ENCODE measurements at regions not wholly inside any gene's neighbourhood (a gene's known extent, or its start where the extent isn't known, plus 50 kb on each side); places are given as distances from the start of the nearest gene placed in this dataset.
"Not testable (repeated sequence)": the region's sequence is repeated elsewhere in the genome, so short reads cannot be mapped to it uniquely, and the experiment has no call there.

GRCh38 chr11:92046103-92046502 is 178.5 kb upstream of the FAT3 start:
- DNase-seq (ENCODE audit: low read depth in 4 of 4, low spot score in 2 of 4), result no peak

GRCh38 chr11:92045301-92045700 is 179.3 kb upstream of the FAT3 start:
- no peak for DNase-seq (ENCODE audit: low read depth in 4 of 4, low spot score in 2 of 4)

- DNase-seq (ENCODE audit: low read depth in 4 of 4, low spot score in 2 of 4), result no peak
These were observed 189.1 kb upstream of the FAT3 start for GRCh38 chr11:92035488-92035887.

- DNase-seq (ENCODE audit: low read depth in 4 of 4, low spot score in 2 of 4), result not testable (repeated sequence)
These were observed 197.5 kb upstream of the FAT3 start for GRCh38 chr11:92027136-92027535.

- no peak for DNase-seq (ENCODE audit: low read depth in 4 of 4, low spot score in 2 of 4)
These were observed 198.0 kb upstream of the FAT3 start for GRCh38 chr11:92026664-92027063.

GRCh38 chr11:92024788-92025187 is 199.8 kb upstream of the FAT3 start:
- no peak for DNase-seq (ENCODE audit: low read depth in 4 of 4, low spot score in 2 of 4)

GRCh38 chr11:92022499-92022898 is 202.1 kb upstream of the FAT3 start:
- DNase-seq (ENCODE audit: low read depth in 4 of 4, low spot score in 2 of 4), result no peak

- DNase-seq (ENCODE audit: low read depth in 4 of 4, low spot score in 2 of 4), result no peak
These were observed 206.3 kb upstream of the FAT3 start for GRCh38 chr11:92018332-92018731.

GRCh38 chr11:92008249-92008648 is 216.4 kb upstream of the FAT3 start:
- no peak for DNase-seq (ENCODE audit: low read depth in 4 of 4, low spot score in 2 of 4)

GRCh38 chr11:92002568-92002967 is 222.1 kb upstream of the FAT3 start:
- no peak for DNase-seq (ENCODE audit: low read depth in 4 of 4, low spot score in 2 of 4)

- DNase-seq (ENCODE audit: low read depth in 4 of 4, low spot score in 2 of 4), result no peak
These were observed 226.1 kb upstream of the FAT3 start for GRCh38 chr11:91998481-91998880.

- no peak for DNase-seq (ENCODE audit: low read depth in 4 of 4, low spot score in 2 of 4)
These were observed 227.4 kb upstream of the FAT3 start for GRCh38 chr11:91997226-91997625.

GRCh38 chr11:91996526-91996925 is 228.1 kb upstream of the FAT3 start:
- no peak for DNase-seq (ENCODE audit: low read depth in 4 of 4, low spot score in 2 of 4)

GRCh38 chr11:91988443-91988842 is 236.2 kb upstream of the FAT3 start:
- DNase-seq (ENCODE audit: low read depth in 4 of 4, low spot score in 2 of 4), result not testable (repeated sequence)

GRCh38 chr11:91986218-91986617 is 238.4 kb upstream of the FAT3 start:
- DNase-seq (ENCODE audit: low read depth in 4 of 4, low spot score in 2 of 4), result no peak

GRCh38 chr11:91984033-91984584 is 240.5 kb upstream of the FAT3 start:
- no peak for DNase-seq (ENCODE audit: low read depth in 4 of 4, low spot score in 2 of 4)

GRCh38 chr11:91981995-91982394 is 242.6 kb upstream of the FAT3 start:
- DNase-seq (ENCODE audit: low read depth in 4 of 4, low spot score in 2 of 4), result no peak

GRCh38 chr11:91979775-91980174 is 244.8 kb upstream of the FAT3 start:
- no peak for DNase-seq (ENCODE audit: low read depth in 4 of 4, low spot score in 2 of 4)

- no peak for DNase-seq (ENCODE audit: low read depth in 4 of 4, low spot score in 2 of 4)
These were observed 245.9 kb upstream of the FAT3 start for GRCh38 chr11:91978747-91979146.

- DNase-seq (ENCODE audit: low read depth in 4 of 4, low spot score in 2 of 4), result no peak
These were observed 251.9 kb upstream of the FAT3 start for GRCh38 chr11:91972665-91973266.

GRCh38 chr11:91970624-91971023 is 254.0 kb upstream of the FAT3 start:
- no peak for DNase-seq (ENCODE audit: low read depth in 4 of 4, low spot score in 2 of 4)

- DNase-seq (ENCODE audit: low read depth in 4 of 4, low spot score in 2 of 4), result no peak
These were observed 255.1 kb upstream of the FAT3 start for GRCh38 chr11:91969486-91969885.

- DNase-seq (ENCODE audit: low read depth in 4 of 4, low spot score in 2 of 4), result peak in 1 of 4 donors; percentile 13
These were observed 256.9 kb upstream of the FAT3 start for GRCh38 chr11:91967691-91968045.

All from left renal cortex interstitium (tissue), 4 donors.